ENCODE measurements at regions not wholly inside any gene's neighbourhood (a gene's known extent, or its start where the extent isn't known, plus 50 kb on each side); places are given as distances from the start of the nearest gene placed in this dataset.
"Not testable (repeated sequence)": the region's sequence is repeated elsewhere in the genome, so short reads cannot be mapped to it uniquely, and the experiment has no call there.

- DNase-seq (ENCODE audit: low read depth), result no peak
- H3K4me3 ChIP-seq (ENCODE audit: low read depth, low read length), result no peak overlapping the region
- no peak for TF ChIP-seq CTCF (IDR thresholded peaks at IDR 0.05; ENCODE audit: low read depth, low read length, missing control alignments)
- in situ Hi-C loops (cut with HindIII; ENCODE audit: low sequenced_read_pairs), result no loop called here
Measured at GRCh38 chr1:89436856-89437255, 73.0 kb downstream of the GBP6 start.

GRCh38 chr1:89438301-89438700, 74.4 kb downstream of the GBP6 start:
- in situ Hi-C loops (cut with HindIII; ENCODE audit: low sequenced_read_pairs), result not testable (repeated sequence)

GRCh38 chr1:89440911-89441310, 77.1 kb downstream of the GBP6 start:
- no peak for TF ChIP-seq CTCF (IDR thresholded peaks at IDR 0.05; ENCODE audit: low read depth, low read length, missing control alignments)
- no peak overlapping the region for H3K4me3 ChIP-seq (ENCODE audit: low read depth, low read length)
- DNase-seq (ENCODE audit: low read depth), result no peak
- in situ Hi-C loops (cut with HindIII; ENCODE audit: low sequenced_read_pairs), result no loop called here

More at GRCh38 chr1:89438301-89438700, 74.4 kb downstream of the GBP6 start:
- H3K4me3 ChIP-seq (ENCODE audit: low read depth, low read length); DNase-seq (ENCODE audit: low read depth): not testable (repeated sequence)

GRCh38 chr1:89444791-89445190, 79.8 kb upstream of the LRRC8B start:
- H3K4me3 ChIP-seq (ENCODE audit: low read depth, low read length), result no peak overlapping the region
- DNase-seq (ENCODE audit: low read depth), result no peak
- TF ChIP-seq CTCF (IDR thresholded peaks at IDR 0.05; ENCODE audit: low read depth, low read length, missing control alignments), result no peak
- in situ Hi-C loops (cut with HindIII; ENCODE audit: low sequenced_read_pairs), result no loop called here

- no peak overlapping the region for H3K4me3 ChIP-seq (ENCODE audit: low read depth, low read length)
- no peak for DNase-seq (ENCODE audit: low read depth)
- in situ Hi-C loops (cut with HindIII; ENCODE audit: low sequenced_read_pairs), result loop anchor here (25.0 kb wide), 1 partner anchor 489 kb away; no protein-coding TSS in a partner anchor
- TF ChIP-seq CTCF (IDR thresholded peaks at IDR 0.05; ENCODE audit: low read depth, low read length, missing control alignments), result no peak
Measured at GRCh38 chr1:89451011-89451410, 73.6 kb upstream of the LRRC8B start.

- DNase-seq (ENCODE audit: low read depth), result no peak
- in situ Hi-C loops (cut with HindIII; ENCODE audit: low sequenced_read_pairs), result loop anchor here (25.0 kb wide), 1 partner anchor 491 kb away; no protein-coding TSS in a partner anchor
- no peak for TF ChIP-seq CTCF (IDR thresholded peaks at IDR 0.05; ENCODE audit: low read depth, low read length, missing control alignments)
- no peak overlapping the region for H3K4me3 ChIP-seq (ENCODE audit: low read depth, low read length)
Measured at GRCh38 chr1:89453123-89453972, 71.3 kb upstream of the LRRC8B start.

GRCh38 chr1:89454845-89455521, 69.6 kb upstream of the LRRC8B start:
- DNase-seq (ENCODE audit: low read depth), result peak; percentile 33
- TF ChIP-seq CTCF (IDR thresholded peaks at IDR 0.05; ENCODE audit: low read depth, low read length, missing control alignments), result peak; percentile 62
- H3K4me3 ChIP-seq (ENCODE audit: low read depth, low read length), result no peak overlapping the region
- in situ Hi-C loops (cut with HindIII; ENCODE audit: low sequenced_read_pairs), result loop anchor here (25.0 kb wide), 1 partner anchor 493 kb away; no protein-coding TSS in a partner anchor

All from astrocyte of the cerebellum (primary cell).